GM23338 (cell line): ENCODE measurements at regions not wholly inside any gene's neighbourhood (a gene's known extent, or its start where the extent isn't known, plus 50 kb on each side); places are given as distances from the start of the nearest gene placed in this dataset.
A peak's percentile ranks its signal among the peaks of the same experiment; 100 is the strongest.

Experiments
- ATAC-seq: fragments of 200-7000 bp; cut with Tn5 transposase; 3 replicates; pipeline ENCODE4 v1.9.1; 2020
- DNase-seq: peaks from one replicate; pipeline ENCODE4 v3.0.0-alpha.2; 2015; ENCODE audit warnings: low spot score
- H2AFZ ChIP-seq: fragments of 200-600 bp; sonication (generic); 2 replicates; pipeline ENCODE4 v1.8.0; 2016; ENCODE audit warnings: antibody characterized with exemption, mild to moderate bottlenecking, moderate library complexity
- H3F3A ChIP-seq: fragments of 200-600 bp; sonication (generic); replicated peaks from 2 replicates; pipeline ENCODE4 v1.8.0; 2017; ENCODE audit warnings: antibody characterized with exemption, mixed run types, low read depth
- H3K27ac ChIP-seq: fragments of 200-600 bp; sonication (generic); 2 replicates; pipeline ENCODE4 v1.6.1; 2016; ENCODE audit warnings: low read depth
- H3K27me3 ChIP-seq: fragments of 200-600 bp; sonication (generic); 2 replicates; pipeline ENCODE4 v1.8.0; 2016; ENCODE audit warnings: mild to moderate bottlenecking, mixed run types, moderate library complexity; ENCODE audit not compliant: insufficient read depth
- H3K36me3 ChIP-seq: fragments of 200-600 bp; sonication (generic); 2 replicates; pipeline ENCODE4 v1.8.0; 2016; ENCODE audit warnings: mild to moderate bottlenecking; ENCODE audit not compliant: insufficient read depth
- H3K4me1 ChIP-seq: fragments of 200-600 bp; sonication (generic); 2 replicates; pipeline ENCODE4 v1.8.0; 2016; ENCODE audit warnings: mild to moderate bottlenecking, moderate library complexity; ENCODE audit not compliant: insufficient read depth
- H3K4me2 ChIP-seq: fragments of 200-600 bp; sonication (generic); 2 replicates; pipeline ENCODE4 v1.7.1; 2017; ENCODE audit warnings: mixed run types
- H3K4me3 ChIP-seq: fragments of 200-600 bp; sonication (generic); 2 replicates; pipeline ENCODE4 v1.6.1; 2016; ENCODE audit warnings: mixed run types
- H3K79me2 ChIP-seq: fragments of 200-600 bp; sonication (generic); replicated peaks from 2 replicates; pipeline ENCODE4 v1.8.0; 2017; ENCODE audit warnings: mild to moderate bottlenecking; ENCODE audit not compliant: insufficient read depth
- H3K9me2 ChIP-seq: fragments of 200-600 bp; sonication (generic); 2 replicates; pipeline ENCODE4 v1.8.0; 2017; ENCODE audit not compliant: insufficient read depth
- H4K20me1 ChIP-seq: fragments of 200-600 bp; sonication (generic); replicated peaks from 2 replicates; pipeline ENCODE4 v1.8.0; 2017; ENCODE audit warnings: mild to moderate bottlenecking; ENCODE audit not compliant: insufficient read depth
- H3K27ac Mint-ChIP-seq: 2 replicates; pipeline ENCODE4 v1.8.0; 2020; ENCODE audit warnings: inconsistent platforms, mild to moderate bottlenecking, moderate library complexity, mixed read lengths
- H3K27me3 Mint-ChIP-seq: 3 replicates; pipeline ENCODE4 v1.8.0; 2022; ENCODE audit warnings: low read depth, mild to moderate bottlenecking, moderate library complexity, mixed read lengths, inconsistent platforms; ENCODE audit not compliant: insufficient read depth, poor library complexity
- H3K36me3 Mint-ChIP-seq: 3 replicates; pipeline ENCODE4 v1.8.0; 2021; ENCODE audit warnings: low read depth, mild to moderate bottlenecking, inconsistent platforms, moderate library complexity, mixed read lengths
- H3K4me1 Mint-ChIP-seq: 3 replicates; pipeline ENCODE4 v1.8.0; 2020; ENCODE audit warnings: mild to moderate bottlenecking, inconsistent platforms, mixed read lengths
- H3K4me3 Mint-ChIP-seq: 3 replicates; pipeline ENCODE4 v1.8.0; 2021; ENCODE audit warnings: moderate library complexity, mild to moderate bottlenecking, inconsistent platforms, mixed read lengths
- H3K9me3 Mint-ChIP-seq: 3 replicates; pipeline ENCODE4 v1.8.0; 2020; ENCODE audit warnings: moderate library complexity, mild to moderate bottlenecking, inconsistent platforms, mixed read lengths
- CREB1 ChIP-seq: fragments of 250-450 bp; sonication (Bioruptor Pico); IDR thresholded peaks from 2 replicates; pipeline ENCODE4 v1.5.0; 2020; ENCODE audit warnings: low read depth, mild to moderate bottlenecking, moderate library complexity
- EZH2 ChIP-seq: fragments of 200-600 bp; sonication (generic); IDR thresholded peaks from one replicate; pipeline ENCODE4 v1.8.0; 2017; ENCODE audit warnings: antibody characterized with exemption, mild to moderate bottlenecking, low read depth; ENCODE audit not compliant: unreplicated experiment
- JUNB ChIP-seq: IDR thresholded peaks from one replicate; pipeline ENCODE4 v1.6.1; 2016; ENCODE audit warnings: antibody characterized with exemption; ENCODE audit not compliant: unreplicated experiment
- POLR2AphosphoS5 ChIP-seq: IDR thresholded peaks from 2 replicates; pipeline ENCODE4 v1.6.1; 2016; ENCODE audit warnings: antibody characterized with exemption, low read depth
- ZNF462 ChIP-seq: fragments of 250-450 bp; sonication (Bioruptor Pico); IDR thresholded peaks from 2 replicates; pipeline ENCODE4 v1.5.0; 2020; ENCODE audit warnings: mild to moderate bottlenecking, moderate library complexity
- TF ChIP-seq, protein P1 (sequence below), 2 experiments: fragments of 200-600 bp in 1 of 2; sonication (generic) in 1 of 2; conservative IDR thresholded peaks; 2 replicates each; pipeline versions ENCODE4 v1.5.1 to v1.6.1; 2016 to 2017; ENCODE audit warnings: antibody characterized with exemption in 2 of 2, low read depth in 2 of 2, mild to moderate bottlenecking in 2 of 2, moderate library complexity in 1 of 2
- TF ChIP-seq, protein P2 (sequence below): IDR thresholded peaks from 2 replicates; pipeline ENCODE4 v1.6.1; 2016; ENCODE audit warnings: antibody characterized with exemption

DNA sequence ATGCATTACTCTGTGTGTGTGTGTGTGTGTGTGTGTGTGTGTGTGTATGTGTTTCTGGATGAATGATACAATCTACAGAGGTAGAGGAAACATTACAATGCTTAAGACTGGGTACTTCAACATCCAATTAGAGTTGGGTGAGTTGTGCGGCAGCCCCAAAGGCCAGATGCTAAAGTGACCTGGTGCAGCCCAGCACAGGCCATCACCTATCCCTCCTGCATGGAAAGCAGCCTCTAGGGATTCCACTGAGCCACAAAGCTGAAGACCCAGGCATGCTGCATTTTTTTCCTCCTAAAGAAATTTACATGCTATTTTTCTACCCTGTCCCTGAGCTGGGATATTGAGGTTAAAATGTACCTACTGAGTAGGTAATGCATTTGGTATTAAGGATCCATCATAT lies 79.1 kb upstream of the ETAA1 start:
- no peak for DNase-seq
- no peak overlapping the region for H3K4me3 Mint-ChIP-seq
- H3K4me1 Mint-ChIP-seq, result peaks cover 43% of the 10 kb centered on the region
- 0 out of 2 replicates have a peak overlapping the region, but pooled peaks have one; percentile 9 for H3K4me2 ChIP-seq
- no peaks in the 10 kb centered on the region for H3K9me3 Mint-ChIP-seq
- H4K20me1 ChIP-seq, result no peaks in the 10 kb centered on the region
- no peaks in the 10 kb centered on the region for H3K36me3 ChIP-seq
- no peaks in the 10 kb centered on the region for H3K79me2 ChIP-seq
- no peaks in the 10 kb centered on the region for H3K9me2 ChIP-seq
- no peak overlapping the region for H3K27ac Mint-ChIP-seq
- H3K27me3 ChIP-seq, result no peaks in the 10 kb centered on the region
- no peak for TF ChIP-seq JUNB
- TF ChIP-seq, protein P1, sequence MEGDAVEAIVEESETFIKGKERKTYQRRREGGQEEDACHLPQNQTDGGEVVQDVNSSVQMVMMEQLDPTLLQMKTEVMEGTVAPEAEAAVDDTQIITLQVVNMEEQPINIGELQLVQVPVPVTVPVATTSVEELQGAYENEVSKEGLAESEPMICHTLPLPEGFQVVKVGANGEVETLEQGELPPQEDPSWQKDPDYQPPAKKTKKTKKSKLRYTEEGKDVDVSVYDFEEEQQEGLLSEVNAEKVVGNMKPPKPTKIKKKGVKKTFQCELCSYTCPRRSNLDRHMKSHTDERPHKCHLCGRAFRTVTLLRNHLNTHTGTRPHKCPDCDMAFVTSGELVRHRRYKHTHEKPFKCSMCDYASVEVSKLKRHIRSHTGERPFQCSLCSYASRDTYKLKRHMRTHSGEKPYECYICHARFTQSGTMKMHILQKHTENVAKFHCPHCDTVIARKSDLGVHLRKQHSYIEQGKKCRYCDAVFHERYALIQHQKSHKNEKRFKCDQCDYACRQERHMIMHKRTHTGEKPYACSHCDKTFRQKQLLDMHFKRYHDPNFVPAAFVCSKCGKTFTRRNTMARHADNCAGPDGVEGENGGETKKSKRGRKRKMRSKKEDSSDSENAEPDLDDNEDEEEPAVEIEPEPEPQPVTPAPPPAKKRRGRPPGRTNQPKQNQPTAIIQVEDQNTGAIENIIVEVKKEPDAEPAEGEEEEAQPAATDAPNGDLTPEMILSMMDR (conservative IDR thresholded peaks at IDR 0.05; ENCODE audit: low read depth in 2 of 2), result no peak
- TF ChIP-seq, protein P2, sequence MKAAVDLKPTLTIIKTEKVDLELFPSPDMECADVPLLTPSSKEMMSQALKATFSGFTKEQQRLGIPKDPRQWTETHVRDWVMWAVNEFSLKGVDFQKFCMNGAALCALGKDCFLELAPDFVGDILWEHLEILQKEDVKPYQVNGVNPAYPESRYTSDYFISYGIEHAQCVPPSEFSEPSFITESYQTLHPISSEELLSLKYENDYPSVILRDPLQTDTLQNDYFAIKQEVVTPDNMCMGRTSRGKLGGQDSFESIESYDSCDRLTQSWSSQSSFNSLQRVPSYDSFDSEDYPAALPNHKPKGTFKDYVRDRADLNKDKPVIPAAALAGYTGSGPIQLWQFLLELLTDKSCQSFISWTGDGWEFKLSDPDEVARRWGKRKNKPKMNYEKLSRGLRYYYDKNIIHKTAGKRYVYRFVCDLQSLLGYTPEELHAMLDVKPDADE, result no peak
- no peak for TF ChIP-seq POLR2AphosphoS5
- no peak for TF ChIP-seq ZNF462 (CRISPR knock-in tag)
- no peak for TF ChIP-seq CREB1 (CRISPR knock-in tag)
- TF ChIP-seq EZH2, result no peak
- no peaks in the 10 kb centered on the region for H3K36me3 Mint-ChIP-seq
- H3F3A ChIP-seq, result no peaks in the 10 kb centered on the region
- no peak overlapping the region for H3K27ac ChIP-seq
- ATAC-seq, result peak; percentile 74
- peaks cover 52% of the 10 kb centered on the region for H3K4me1 ChIP-seq
- no peaks in the 10 kb centered on the region for H3K27me3 Mint-ChIP-seq
- no peak overlapping the region for H2AFZ ChIP-seq
- H3K4me3 ChIP-seq, result no peak overlapping the region
